HG03064 (cell line): ENCODE measurements at regions not wholly inside any gene's neighbourhood (a gene's known extent, or its start where the extent isn't known, plus 50 kb on each side); places are given as distances from the start of the nearest gene placed in this dataset.

Source experiments
- ATAC-seq: cut with Tn5 transposase; IDR thresholded peaks from one replicate; pipeline ENCODE4 v1.9.1; 2021; ENCODE audit warnings: low read depth; ENCODE audit not compliant: unreplicated experiment

GRCh38 chr5:85769347-85769746 lies 848.4 kb upstream of the COX7C start:
- no peak for ATAC-seq

DNA sequence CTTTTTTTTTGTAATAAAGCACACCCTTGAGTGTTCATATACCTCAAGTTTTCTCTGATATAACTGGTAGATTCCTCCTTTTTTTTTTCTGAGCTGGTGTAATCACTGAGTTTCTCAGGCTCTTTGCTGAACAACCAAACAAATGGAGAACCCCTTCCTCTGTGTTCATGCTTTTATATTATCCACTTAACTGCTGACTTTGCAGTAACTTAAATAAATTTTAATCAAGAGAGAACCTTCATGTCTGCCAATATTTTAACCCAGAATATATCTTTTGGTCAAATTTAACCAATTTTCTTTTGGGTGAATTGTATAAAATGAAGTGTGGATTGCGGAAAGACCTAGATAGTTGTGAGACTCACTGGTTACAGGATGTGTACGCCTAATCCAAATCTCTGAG lies 833.0 kb upstream of the COX7C start:
- no peak for ATAC-seq

DNA sequence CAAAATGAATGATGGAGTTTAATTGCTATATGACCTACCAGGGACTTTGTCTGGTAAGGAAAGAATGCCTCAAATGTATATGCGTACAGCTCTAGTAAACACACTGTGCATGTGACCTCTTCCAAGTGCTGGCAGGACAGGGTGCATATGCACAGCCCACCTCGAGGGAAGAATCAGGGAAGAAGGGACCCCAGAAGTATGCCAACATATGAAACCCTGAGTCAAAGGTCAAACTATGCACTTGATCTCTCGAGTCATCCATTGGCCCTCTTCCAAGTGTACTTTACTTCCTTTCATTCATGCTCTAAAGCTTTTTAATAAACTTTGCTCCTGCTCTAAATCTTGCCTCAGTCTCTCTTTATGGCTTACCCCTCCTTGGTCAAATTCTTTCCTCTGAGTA lies 804.6 kb upstream of the COX7C start:
- no peak for ATAC-seq

- no peak for ATAC-seq
Observed at GRCh38 chr5:85814596-85814995, 803.1 kb upstream of the COX7C start.

DNA sequence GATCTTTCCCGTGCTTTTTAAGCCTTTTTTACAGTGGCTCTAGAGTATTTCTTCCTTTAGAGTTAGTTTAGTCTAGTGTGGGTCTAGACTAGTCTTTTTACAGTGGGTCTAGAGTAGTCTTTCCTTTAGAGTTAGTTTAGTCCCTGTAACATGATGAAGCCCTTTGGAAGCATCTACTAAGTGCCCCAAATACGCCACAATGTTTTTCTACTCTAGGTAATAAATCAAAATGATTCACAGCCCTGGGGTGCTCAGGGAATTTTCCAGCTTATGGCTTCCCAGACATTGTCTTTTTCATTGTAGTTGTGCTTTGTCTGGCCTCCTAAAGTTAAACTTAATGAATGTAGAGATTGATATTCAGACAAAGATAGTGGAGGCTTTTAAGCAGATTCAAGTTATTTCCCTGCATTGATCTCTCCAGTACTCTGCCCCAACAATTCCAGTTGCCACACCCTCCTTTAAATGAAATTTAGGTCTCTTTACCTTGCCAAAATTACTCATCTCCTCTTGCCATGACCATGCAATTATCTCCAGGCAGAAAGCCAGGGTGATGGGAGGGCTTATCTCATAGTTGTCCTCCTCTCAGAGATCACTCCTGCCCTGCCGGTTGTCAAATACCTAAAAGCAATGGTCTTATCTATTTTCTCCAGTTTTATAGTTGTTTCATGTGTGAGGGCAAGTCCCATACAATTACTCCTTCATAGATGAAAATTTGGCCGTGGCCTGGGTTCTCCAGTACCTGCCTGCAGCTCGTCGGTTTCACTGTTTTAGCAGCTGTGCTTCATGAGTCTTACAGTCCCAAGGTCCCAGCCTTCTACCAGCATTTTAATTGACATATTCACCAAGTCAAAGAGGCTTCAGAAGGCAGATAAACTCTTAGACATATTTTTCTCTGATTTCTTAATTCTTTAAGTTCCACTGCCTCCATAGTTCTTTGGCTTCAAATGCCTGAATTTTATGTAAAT lies 794.0 kb upstream of the COX7C start:
- no peak for ATAC-seq

DNA sequence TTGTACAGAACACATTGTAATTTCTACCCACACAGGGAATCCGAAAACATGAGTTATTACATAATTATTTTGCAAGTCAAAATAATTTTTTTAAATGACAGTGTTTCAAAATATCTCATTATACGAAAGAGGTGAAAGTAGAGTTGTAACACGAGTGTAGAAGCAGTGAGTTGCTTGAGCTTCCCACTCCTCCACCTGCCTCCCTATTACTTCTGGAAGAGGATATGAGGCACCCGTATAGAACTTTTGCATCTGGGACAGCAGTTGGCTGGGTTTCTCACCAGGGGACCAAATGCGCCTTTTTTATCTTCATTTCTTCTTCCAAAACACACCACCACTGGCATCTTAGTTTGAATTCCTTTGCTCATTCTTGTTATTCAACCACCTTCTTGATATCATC lies 779.0 kb upstream of the COX7C start:
- ATAC-seq, result no peak

- ATAC-seq, result no peak
Observed at GRCh38 chr5:85841653-85842052, 776.1 kb upstream of the COX7C start.

- no peak for ATAC-seq
Observed at GRCh38 chr5:85843535-85843934, 774.2 kb upstream of the COX7C start.

- ATAC-seq, result no peak
Observed at GRCh38 chr5:85849411-85849810, 768.3 kb upstream of the COX7C start.

DNA sequence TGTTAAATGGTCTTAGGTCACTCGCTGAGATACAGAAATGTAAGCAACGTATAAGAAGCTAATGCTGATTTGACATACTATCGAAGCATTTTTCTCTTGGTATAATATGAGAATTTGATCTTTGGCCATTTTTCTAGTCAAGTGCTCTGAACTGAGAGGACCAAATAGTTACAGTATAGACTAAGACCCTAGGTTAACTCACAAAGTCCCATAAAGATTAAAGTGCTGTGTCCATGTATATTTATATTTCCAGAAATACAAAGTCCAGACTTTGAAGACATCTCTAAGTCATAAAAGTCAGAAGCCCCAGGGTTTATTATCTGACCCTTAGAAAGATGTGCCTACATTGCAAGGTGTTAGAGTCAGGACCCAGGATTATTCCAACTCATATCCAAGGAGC lies 752.4 kb upstream of the COX7C start:
- no peak for ATAC-seq

DNA sequence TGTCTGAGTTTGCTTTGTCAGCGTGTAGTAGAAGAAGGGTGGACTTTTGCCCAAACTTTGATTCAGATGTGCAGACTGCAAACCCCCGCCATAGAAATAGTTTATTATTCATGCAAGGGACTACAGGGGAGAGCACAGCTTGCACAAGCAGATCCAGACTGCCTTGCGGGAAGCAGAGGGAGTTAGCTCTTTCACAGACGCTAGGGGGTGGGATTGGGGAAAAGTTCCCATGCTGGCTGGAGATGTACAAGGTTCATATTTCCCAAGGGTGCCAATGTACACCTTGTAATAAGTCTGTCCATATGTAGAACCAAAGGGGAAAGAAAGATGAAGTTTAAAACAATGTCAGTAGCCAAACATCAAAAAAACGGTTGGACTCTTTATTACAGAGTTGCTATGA lies 749.7 kb upstream of the COX7C start:
- no peak for ATAC-seq

- no peak for ATAC-seq
Observed at GRCh38 chr5:85893996-85894395, 723.7 kb upstream of the COX7C start.

DNA sequence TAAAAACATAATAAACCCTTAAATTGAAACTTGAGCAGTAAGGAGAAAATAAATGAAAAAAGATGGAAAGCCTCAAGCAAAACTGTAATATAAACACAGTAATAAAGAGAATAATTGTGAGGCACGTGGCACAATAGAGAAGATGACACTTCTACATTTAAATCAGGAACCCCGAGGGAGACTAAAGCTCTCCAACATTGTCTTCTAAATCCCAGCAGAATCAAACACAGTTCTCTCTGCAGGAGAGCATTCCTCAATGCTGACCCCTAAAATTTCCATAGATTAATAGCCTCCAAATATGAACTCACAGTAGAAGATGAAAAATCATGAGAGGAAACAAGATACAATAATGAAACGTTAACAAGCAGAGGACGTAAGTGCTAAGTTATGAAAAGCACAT lies 721.2 kb upstream of the COX7C start:
- ATAC-seq, result no peak

DNA sequence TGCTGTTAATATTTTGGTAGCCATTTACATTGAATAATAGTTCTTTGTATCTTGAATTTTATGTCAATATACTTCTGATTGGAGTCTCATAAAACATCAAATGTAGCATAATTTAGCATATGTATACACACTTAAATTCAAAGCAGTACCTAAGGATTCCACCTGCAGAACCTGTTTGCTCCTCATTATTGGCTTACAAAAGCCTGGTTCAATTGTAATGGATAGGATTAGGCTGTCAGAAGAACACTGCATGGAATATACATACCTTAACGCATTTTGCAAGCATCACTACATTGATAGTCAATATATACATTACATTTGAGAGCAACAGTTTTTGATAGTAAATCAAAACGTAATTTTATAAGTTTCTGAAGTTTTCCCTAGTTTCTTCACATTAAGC lies 711.3 kb upstream of the COX7C start:
- no peak for ATAC-seq

- ATAC-seq, result no peak
Observed at GRCh38 chr5:85910335-85910734, 707.4 kb upstream of the COX7C start.

DNA sequence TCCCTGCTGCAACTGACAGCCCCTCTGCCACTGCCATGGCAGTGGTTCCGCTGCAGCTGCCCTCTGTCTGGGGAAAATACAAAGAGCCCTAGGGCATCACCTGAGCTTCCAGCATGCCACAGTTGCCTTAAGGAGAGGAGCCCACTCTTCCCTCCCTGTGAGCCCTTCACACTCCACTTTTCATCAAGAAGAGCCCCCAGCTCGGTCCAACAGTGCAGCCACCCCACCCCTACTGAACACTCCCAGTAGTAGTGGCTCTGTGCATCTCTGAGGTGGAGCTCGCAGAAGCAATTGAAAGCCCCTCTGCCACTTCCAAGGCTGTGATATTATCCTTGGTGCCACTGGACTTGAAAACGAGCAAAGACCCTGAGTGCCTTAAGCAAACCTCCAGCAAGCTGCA lies 696.8 kb upstream of the COX7C start:
- ATAC-seq, result no peak

DNA sequence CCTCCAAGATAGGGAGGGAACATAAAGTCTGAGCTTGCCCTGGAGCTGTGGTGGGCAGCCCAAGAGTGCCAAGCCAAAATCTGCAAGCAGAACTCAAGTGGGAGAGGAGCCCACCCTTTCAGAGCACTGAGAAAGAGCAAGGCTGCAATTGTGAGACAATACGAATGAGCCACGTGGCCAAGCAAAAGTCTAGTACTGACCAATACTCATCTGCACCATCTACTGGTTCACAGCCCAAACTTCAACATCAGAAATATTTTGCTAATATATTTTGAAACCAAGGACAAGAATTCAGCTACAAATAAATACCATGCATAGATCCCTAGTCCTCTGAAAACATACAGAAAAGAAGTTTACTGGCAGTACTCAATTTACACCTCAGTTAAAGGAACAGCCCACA lies 696.2 kb upstream of the COX7C start:
- no peak for ATAC-seq

GRCh38 chr5:85927632-85928031 lies 690.1 kb upstream of the COX7C start:
- no peak for ATAC-seq

DNA sequence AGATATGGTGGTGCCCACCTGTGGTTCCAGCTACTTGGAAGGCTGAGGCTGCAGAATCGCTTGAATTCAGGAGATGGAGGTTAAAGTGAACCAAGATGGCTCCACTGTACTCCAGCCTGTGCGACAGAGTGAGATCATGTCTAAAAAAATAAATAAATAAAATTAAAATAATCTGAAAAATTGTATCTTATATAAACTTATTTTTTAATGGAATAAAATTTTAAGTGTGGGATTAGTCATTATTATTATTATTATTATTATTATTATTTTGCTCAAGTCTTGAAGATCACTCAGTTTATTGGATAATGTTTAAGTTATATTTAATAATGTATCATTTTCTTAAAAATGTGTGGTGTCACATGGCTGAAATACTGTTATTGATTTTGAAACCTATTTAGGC lies 688.0 kb upstream of the COX7C start:
- no peak for ATAC-seq

GRCh38 chr5:85931220-85931619 lies 686.5 kb upstream of the COX7C start:
- ATAC-seq, result no peak

DNA sequence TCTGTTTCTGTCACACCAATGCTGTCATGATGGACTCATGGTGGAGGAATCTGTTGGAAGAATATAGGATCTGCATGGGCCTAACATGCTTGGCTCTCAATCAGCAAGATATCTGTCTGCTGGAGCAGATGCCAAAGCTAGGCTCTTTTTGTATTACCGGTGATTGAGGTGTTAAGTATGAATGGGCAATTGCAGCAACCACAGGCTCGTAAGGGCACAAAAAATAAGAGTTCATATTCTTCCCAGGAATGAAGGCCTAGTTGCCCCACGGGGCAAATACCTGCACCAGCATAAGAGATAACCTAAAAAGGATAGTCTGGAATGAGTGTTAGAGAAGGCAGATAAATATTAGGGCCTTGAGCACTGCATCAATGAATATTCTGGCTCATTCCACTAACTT lies 679.5 kb upstream of the COX7C start:
- ATAC-seq, result no peak

DNA sequence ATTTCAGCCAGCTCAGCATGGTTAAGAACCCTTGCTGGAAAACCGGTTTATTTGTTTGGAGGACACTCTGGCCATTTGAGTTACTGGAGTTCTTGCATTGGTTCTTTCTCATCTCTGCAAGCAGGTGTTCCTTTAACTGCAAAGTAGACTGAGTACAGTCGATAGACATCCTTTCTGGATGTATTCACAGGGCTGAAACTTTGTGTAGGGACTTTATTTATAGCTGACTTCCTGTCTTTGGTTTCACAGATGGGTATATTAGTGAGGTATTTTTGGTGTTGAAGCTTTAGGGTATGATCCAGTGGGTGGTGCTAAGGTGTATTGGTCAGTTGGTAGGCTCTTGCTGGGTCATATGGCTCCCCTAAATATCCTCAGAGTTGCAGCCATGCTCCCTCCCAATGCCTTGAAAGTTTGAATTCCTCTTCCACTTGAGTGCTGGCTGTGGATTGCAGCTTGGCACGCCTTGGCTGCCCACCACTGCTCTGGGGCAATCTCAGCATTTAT lies 666.0 kb upstream of the COX7C start:
- no peak for ATAC-seq
